GM12865 (cell line): ENCODE measurements at regions not wholly inside any gene's neighbourhood (a gene's known extent, or its start where the extent isn't known, plus 50 kb on each side); places are given as distances from the start of the nearest gene placed in this dataset.

ENCODE experiments used
- DNase-seq: peaks from one replicate; pipeline ENCODE4 v3.0.0; 2010; ENCODE audit warnings: low read depth
- H3K4me3 ChIP-seq: 2 replicates; pipeline ENCODE4 v1.5.1; 2011; ENCODE audit warnings: mild to moderate bottlenecking, low read depth, low read length, control low read depth
- TF ChIP-seq, protein P1 (sequence below): IDR thresholded peaks from 2 replicates; pipeline ENCODE4 v1.5.1; 2011; ENCODE audit warnings: low read length, control low read depth, low read depth, inconsistent platforms; ENCODE audit not compliant: insufficient read depth; ENCODE audit errors: missing control alignments

- TF ChIP-seq, protein P1, sequence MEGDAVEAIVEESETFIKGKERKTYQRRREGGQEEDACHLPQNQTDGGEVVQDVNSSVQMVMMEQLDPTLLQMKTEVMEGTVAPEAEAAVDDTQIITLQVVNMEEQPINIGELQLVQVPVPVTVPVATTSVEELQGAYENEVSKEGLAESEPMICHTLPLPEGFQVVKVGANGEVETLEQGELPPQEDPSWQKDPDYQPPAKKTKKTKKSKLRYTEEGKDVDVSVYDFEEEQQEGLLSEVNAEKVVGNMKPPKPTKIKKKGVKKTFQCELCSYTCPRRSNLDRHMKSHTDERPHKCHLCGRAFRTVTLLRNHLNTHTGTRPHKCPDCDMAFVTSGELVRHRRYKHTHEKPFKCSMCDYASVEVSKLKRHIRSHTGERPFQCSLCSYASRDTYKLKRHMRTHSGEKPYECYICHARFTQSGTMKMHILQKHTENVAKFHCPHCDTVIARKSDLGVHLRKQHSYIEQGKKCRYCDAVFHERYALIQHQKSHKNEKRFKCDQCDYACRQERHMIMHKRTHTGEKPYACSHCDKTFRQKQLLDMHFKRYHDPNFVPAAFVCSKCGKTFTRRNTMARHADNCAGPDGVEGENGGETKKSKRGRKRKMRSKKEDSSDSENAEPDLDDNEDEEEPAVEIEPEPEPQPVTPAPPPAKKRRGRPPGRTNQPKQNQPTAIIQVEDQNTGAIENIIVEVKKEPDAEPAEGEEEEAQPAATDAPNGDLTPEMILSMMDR: peak; percentile 58
- H3K4me3 ChIP-seq: no peak overlapping the region
- peak; percentile 76 for DNase-seq
Observed at GRCh38 chr5:86880785-86881492, 263.2 kb downstream of the COX7C start.

GRCh38 chr5:86881493-86882090, 263.9 kb downstream of the COX7C start:
- TF ChIP-seq, protein P1: no peak
- H3K4me3 ChIP-seq: no peak overlapping the region
- DNase-seq: no peak

DNA sequence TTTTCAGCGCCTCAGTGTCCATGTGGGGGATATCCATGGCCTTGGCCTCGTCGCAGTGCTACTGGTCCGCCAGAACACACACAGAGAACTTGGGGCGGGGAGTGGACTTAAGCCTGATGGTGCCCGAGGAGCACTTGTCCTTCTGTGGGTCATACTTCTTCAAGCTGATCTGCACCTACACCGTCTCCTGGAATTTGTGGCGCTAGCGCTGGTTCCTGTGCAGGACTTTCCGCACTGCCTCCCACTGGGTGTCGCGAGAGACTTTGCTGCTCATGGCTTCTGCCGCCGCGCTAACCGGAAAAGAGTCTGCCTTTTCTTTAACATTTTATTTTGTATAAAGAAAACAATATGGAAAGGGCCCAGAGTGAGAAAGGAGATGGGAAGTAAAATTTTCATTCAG, 266.9 kb downstream of the COX7C start:
- DNase-seq: no peak
- no peak overlapping the region for H3K4me3 ChIP-seq
- TF ChIP-seq, protein P1: no peak

- H3K4me3 ChIP-seq: no peak overlapping the region
- DNase-seq: no peak
- TF ChIP-seq, protein P1: no peak
Observed at GRCh38 chr5:86885011-86885410, 267.3 kb downstream of the COX7C start.

- H3K4me3 ChIP-seq: no peak overlapping the region
- TF ChIP-seq, protein P1: no peak
- no peak for DNase-seq
Observed at GRCh38 chr5:86885489-86886230, 267.9 kb downstream of the COX7C start.

- TF ChIP-seq, protein P1: no peak
- H3K4me3 ChIP-seq: no peak overlapping the region
- no peak for DNase-seq
Observed at GRCh38 chr5:86890375-86890774, 272.6 kb downstream of the COX7C start.
